Left cardiac atrium (tissue), 4 donors: ENCODE measurements at regions not wholly inside any gene's neighbourhood (a gene's known extent, or its start where the extent isn't known, plus 50 kb on each side); places are given as distances from the start of the nearest gene placed in this dataset.
"Not testable (repeated sequence)": the region's sequence is repeated elsewhere in the genome, so short reads cannot be mapped to it uniquely, and the experiment has no call there.

ENCODE experiments used
- ATAC-seq, 2 donors: fragments of 200-7000 bp; cut with Tn5 transposase; one replicate each; pipeline ENCODE4 v1.9.1; 2020; ENCODE audit warnings: mild to moderate bottlenecking in 2 of 2, moderate library complexity in 2 of 2
- DNase-seq: peaks from one replicate; pipeline ENCODE4 v3.0.0-alpha.2; 2020
- intact Hi-C, 2 donors: fragments of 100-400 bp; cut with DNase I; formaldehyde crosslinking; loops; one replicate each; pipeline versions ENCODE4 v1.14.1 to v1.15.1; 2022 to 2023
- donor health status: DM: no; HTN: yes; CAD: no.
- donor health status: DM: no; HTN: yes; CAD: no; lungs with severe emphysema.
- donor health status: DM: yes; HTN: yes; CAD: no.
- donor health status: Dilated cardiomyopathy.

GRCh38 chr18:1665079-1665478, 760.4 kb downstream of the ADCYAP1 start:
- no peak for DNase-seq
- intact Hi-C loops, result no loop called here
- no peak for ATAC-seq

GRCh38 chr18:1668279-1668678, 763.6 kb downstream of the ADCYAP1 start:
- ATAC-seq (no peak), DNase-seq (no peak)
- intact Hi-C loops, result no loop called here

- ATAC-seq, DNase-seq, intact Hi-C loops: not testable (repeated sequence)
These were observed 767.0 kb downstream of the ADCYAP1 start for GRCh38 chr18:1671710-1672109.

- intact Hi-C loops, result no loop called here
- no peak for DNase-seq
- ATAC-seq, result no peak
These were observed 771.7 kb downstream of the ADCYAP1 start for GRCh38 chr18:1676387-1676786.

GRCh38 chr18:1680108-1680507, 775.4 kb downstream of the ADCYAP1 start:
- intact Hi-C loops, result no loop called here
- ATAC-seq, result no peak
- no peak for DNase-seq

- ATAC-seq (no peak), DNase-seq (no peak)
- intact Hi-C loops, result no loop called here
These were observed 787.2 kb downstream of the ADCYAP1 start for GRCh38 chr18:1691863-1692262.

- ATAC-seq (no peak), DNase-seq (no peak)
- intact Hi-C loops, result no loop called here
These were observed 803.3 kb downstream of the ADCYAP1 start for GRCh38 chr18:1708006-1708405.

GRCh38 chr18:1710114-1710513, 805.4 kb downstream of the ADCYAP1 start:
- intact Hi-C loops, result no loop called here
- ATAC-seq (no peak), DNase-seq (no peak)

- intact Hi-C loops, result no loop called here
- DNase-seq (no peak), ATAC-seq (no peak)
These were observed 827.5 kb downstream of the ADCYAP1 start for GRCh38 chr18:1732143-1732542.

- DNase-seq (no peak), ATAC-seq (no peak)
- intact Hi-C loops, result no loop called here
These were observed 825.2 kb downstream of the METTL4 start for GRCh38 chr18:1746131-1746530.

GRCh38 chr18:1751249-1751648, 820.1 kb downstream of the METTL4 start:
- ATAC-seq (no peak), DNase-seq (no peak)
- intact Hi-C loops, result no loop called here

- no peak for DNase-seq
- no peak for ATAC-seq
- intact Hi-C loops, result no loop called here
These were observed 810.4 kb downstream of the METTL4 start for GRCh38 chr18:1760901-1761300.

- DNase-seq (no peak), ATAC-seq (no peak)
- intact Hi-C loops, result no loop called here
These were observed 797.0 kb downstream of the METTL4 start for GRCh38 chr18:1774261-1774660.

- no peak for ATAC-seq
- intact Hi-C loops, result no loop called here
- no peak for DNase-seq
These were observed 793.5 kb downstream of the METTL4 start for GRCh38 chr18:1777843-1778242.

- intact Hi-C loops, result no loop called here
- ATAC-seq (peak in 1 of 2 donors; percentile 66), DNase-seq (no peak)
These were observed 792.7 kb downstream of the METTL4 start for GRCh38 chr18:1778496-1779178.

- ATAC-seq, result peak in 1 of 2 donors; percentile 57
- no peak for DNase-seq
- intact Hi-C loops, result no loop called here
These were observed 791.7 kb downstream of the METTL4 start for GRCh38 chr18:1779587-1779986.

- ATAC-seq (no peak), DNase-seq (no peak)
- intact Hi-C loops, result no loop called here
These were observed 787.2 kb downstream of the METTL4 start for GRCh38 chr18:1784113-1784512.

- ATAC-seq, DNase-seq, intact Hi-C loops: not testable (repeated sequence)
These were observed 785.3 kb downstream of the METTL4 start for GRCh38 chr18:1785980-1786379.

GRCh38 chr18:1796636-1797035, 774.7 kb downstream of the METTL4 start:
- DNase-seq (no peak), ATAC-seq (no peak)
- intact Hi-C loops, result no loop called here

- intact Hi-C loops, result no loop called here
- no peak for ATAC-seq
- no peak for DNase-seq
These were observed 774.1 kb downstream of the METTL4 start for GRCh38 chr18:1797235-1797634.

GRCh38 chr18:1805521-1805920, 765.8 kb downstream of the METTL4 start:
- intact Hi-C loops, result no loop called here
- DNase-seq, result no peak
- no peak for ATAC-seq
